Activated CD4-positive, CD25-positive, alpha-beta regulatory T cell (primary cell): ENCODE measurements at regions not wholly inside any gene's neighbourhood (a gene's known extent, or its start where the extent isn't known, plus 50 kb on each side); places are given as distances from the start of the nearest gene placed in this dataset.
"Not testable (repeated sequence)": the region's sequence is repeated elsewhere in the genome, so short reads cannot be mapped to it uniquely, and the experiment has no call there.

Source experiments
- DNase-seq, 4 experiments: peaks; one replicate each; lab custom pipeline; 2025; lab: John Stamatoyannopoulos, UW

DNA sequence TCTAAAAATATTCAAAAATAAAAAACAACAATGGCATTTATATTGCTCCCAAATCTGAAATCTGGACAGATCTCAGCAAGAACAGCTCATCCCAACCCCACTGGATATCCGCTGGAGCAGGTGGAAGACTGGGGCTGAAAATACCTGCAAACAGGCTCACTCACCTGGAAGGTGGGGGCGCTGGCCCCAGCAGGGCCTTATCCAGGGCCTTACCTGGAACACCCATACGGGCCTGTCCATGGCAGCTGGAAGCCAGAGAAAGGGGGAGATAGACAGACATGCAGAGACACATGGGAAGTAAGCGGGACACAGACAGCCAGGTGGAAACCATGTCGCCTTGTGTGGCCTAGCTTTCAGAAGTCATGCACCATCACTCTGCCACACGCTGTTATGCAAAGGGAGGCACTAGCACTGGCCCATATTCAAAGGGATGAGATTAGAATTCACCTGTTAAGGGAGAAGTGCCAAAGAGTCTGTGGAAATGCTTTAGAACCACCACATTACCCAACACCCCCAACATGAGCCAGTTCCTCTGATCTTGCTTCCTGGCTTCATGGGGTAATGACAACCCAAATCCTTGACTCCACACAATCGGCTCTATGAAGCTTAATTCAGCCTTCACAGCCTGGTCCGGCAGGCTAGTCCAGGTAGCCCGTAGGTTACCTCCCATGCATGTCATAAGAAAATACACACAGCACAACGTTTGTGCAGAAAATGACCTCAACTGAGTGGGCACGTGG lies 99.0 kb upstream of the CDYL start:
- no peak for DNase-seq

DNA sequence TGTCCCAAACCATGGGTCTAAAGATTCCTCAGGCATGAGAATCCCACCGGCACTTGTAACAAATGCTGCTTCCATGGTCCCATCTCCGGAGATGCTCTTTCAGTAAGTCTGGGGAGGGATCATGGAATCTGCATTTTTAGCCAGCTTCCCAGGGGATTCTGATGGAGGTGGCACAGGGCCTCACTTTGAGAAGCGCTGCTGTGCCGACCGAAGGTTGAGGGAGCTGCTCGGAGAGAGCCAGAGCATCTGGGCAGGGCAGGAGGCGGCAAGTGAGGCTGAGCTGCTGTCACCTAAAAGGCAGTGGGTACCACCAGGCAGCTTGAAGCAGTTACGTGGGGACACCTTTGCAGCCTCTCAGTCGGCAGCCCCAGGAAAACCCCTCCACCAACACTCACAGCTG lies 100.2 kb upstream of the CDYL start:
- no peak for DNase-seq

DNA sequence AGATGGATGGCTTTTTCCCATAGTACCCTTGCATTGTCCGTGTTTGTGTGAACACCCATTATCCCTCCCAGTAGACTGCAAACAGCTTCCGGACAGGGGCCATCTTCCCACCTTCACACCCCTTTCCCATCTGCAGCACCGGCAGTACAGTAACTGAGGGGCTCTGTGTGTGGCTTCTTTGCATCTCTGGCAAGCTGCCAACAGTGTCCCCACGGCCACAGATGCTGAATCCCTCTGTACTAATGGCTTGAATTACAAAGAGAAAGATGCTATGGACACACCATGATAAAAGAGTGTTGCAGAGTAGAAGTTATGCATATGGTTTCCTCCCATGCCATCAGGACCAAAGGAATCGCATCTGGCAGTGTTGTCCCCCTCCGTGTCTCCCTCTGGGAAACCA lies 101.1 kb upstream of the CDYL start:
- no peak for DNase-seq

DNA sequence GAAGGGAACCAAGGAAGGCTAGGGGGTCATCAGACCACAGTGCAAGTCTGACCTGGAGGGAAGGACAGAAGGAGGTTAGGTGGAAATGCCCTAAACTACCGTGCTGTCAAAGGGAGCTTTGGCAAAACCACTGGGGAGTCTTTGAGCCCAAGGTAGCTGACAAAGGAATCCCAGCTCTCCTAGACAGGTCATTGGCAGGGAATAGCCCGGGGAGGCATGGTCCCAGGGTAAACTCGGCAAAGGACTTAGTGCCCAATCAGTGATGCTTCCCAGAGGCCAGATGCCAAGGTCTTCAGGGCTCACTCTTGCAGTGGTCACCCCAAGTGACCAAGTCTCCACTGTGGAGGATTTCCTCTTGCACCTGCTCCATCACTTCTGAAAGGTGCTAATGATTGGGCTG lies 102.3 kb upstream of the CDYL start:
- DNase-seq = no peak

DNA sequence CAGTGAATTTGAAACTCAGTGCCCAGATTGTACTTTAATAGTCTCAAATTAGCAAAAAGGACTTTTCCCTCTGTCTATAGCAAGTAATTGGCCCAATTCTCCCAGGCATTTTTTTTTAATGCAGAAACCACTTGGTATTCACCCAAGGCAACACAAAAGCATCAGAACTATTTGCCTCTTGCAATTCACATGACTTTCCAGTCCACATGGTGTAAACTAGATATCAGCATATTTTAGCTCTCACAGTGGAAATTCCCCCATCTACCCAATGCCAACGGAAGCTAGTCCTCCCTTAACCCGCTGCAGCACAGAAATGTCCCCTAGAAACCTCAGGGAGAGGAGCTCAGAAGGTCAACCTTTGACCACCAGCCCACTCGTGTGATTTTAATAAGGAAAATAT lies 103.4 kb upstream of the CDYL start:
- no peak for DNase-seq

DNA sequence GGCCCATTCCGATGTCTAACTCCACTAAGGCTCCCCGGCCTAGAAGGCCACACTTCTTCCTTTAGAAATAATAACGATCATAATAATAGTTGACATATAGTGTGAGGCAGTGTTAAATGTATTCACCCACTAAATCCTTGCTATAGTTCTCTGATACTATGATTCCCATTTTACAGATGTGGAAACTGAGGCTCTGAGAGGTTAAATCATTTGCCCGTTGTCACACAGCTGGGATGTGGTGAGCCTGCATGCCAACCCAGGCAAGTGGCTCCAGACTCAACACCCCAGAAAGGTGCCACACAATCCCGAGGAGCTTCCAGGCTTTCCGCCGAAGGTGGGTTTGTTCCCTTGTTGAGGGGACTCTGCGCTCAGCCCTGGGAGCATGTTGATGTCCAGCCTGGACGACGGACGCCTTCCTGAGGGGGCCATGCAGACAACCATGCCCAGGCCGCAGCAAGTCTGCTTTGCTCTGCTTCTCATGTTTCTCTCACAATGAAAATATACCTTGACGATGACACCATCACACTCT lies 104.6 kb upstream of the CDYL start:
- no peak for DNase-seq

DNA sequence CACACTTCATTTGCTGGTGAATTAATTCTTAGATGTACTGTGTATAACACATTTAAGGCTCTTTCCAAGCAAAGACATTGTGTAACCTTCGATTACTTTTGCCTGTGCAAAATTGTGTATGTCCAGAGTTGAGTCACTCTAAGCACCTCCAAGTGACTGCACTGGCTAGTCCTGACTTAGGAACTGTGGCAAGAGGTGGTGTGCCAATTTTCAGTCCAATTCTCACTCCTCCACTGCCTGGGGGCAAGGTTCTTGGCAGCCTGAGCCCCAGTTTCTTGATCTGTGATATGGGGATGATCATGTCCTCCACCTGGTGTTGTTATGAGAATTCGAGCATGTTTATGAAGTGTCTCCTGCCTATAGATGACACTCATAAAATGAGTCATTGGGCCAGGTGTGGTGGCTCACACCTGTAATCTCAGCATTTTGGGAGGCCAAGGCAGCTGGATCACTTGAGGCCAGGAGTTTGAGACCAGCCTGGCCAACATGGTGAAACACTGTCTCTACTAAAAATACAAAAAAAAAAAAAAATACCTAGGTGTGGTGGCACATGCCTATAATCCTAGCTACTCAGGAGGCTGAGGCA lies 105.3 kb upstream of the CDYL start:
- no peak for DNase-seq

DNA sequence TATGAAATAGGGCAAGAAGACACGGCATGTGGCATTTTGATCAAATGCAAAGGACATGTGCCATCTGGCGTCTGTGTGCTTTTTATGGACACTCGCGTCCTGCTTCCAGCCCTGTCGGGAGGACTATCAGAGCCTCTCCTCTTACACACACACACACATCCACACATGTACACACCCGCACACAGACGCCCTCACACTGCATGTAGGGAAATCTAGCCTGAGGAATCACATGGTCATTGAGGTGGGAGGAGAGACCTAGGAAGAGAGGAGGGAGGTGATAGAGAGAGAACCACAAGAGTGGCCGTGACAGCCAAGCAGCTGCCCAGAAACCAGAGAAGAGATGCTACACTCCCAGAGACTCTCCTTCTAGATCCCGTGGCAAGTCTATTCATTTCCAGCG lies 105.9 kb upstream of the CDYL start:
- no peak for DNase-seq

DNA sequence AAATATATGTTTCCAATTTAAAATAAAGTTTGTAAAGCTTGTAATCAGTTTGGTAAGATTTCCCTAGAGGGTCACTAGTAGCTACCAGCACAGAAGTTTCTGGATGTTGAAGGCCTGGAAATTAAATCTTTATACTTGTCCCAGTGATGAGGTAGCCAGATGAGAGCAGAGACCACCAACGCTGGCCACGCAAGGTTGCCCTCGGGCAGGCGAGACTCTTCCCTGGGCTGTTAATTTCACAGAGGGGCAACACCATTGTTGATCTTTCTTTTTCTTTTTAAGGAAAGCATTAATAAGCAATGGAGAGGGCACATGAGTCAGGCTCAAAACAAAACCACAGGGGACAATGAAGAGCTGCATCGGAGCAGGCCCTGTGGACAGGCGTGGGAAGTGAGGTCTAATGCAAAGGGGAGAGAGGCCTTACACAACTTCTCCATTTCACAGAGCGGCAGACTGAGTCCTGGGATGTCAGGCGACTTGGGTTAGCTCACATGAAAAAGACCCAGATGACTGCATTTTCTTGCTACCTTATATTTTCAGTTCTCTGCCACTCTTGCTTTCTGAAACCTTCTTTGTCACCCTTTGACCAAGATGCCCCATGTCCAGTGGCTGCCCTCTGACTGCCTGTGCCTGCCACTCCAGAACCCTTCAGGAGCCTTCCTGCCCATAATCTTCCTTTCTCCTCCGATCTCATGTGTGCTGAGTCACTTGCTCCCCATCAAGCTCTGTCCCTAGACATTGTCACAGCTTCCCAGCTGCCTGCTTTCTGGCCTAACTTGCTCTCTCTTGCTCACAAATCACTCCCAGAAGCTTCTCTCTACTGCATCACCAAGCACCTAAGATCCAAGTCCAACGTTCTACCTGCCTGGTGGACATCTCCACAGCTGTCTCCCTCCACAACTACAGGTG lies 107.7 kb upstream of the CDYL start:
- DNase-seq = no peak

DNA sequence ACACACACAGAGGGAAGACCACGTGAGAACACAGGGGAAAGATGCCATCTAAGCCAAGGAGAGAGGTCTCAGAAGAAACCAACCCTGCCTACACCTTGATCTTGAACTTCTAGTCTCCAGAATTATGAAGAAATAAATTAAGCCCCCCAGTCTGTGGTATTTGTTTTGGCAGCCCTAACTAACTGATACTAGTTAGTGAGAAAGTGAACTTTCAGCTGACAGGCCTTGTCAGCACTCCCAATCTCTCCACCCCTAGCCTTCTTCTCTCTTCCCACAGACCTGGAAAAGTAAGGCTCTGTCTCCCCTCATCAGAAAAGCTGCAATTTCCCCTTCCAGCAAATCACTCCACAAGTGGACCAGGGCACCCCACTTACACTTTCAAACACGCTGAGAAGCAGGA lies 108.6 kb upstream of the CDYL start:
- no peak for DNase-seq

DNA sequence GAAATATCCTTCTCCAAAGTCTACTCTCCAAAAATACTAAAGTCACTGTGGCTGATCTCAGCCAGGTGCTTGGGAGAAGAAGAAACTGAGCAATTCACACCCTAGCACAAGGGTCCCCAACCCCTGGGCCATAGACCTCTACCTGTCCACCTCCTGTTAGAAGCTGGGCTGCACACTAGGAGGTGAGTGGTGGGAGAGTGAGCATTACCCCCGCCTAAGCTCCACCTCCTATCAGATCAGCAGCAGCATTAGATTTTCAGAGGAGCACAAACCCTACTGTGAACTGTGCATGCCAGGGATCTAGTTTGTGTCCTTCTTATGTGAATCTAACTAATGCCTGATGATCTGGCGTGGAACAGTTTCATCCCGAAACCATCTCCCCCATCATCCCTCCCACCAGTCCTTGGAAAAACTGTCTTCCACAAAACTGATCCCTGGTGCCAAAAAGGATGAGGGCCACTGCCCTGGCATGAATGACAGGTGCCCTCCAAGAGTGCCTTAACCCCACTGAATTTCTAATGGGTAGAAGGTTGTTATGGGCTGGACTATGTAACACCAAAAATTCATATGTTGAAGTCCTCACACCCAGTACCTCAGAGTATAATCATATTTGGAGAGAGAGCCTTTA lies 109.2 kb upstream of the CDYL start:
- DNase-seq = no peak

DNA sequence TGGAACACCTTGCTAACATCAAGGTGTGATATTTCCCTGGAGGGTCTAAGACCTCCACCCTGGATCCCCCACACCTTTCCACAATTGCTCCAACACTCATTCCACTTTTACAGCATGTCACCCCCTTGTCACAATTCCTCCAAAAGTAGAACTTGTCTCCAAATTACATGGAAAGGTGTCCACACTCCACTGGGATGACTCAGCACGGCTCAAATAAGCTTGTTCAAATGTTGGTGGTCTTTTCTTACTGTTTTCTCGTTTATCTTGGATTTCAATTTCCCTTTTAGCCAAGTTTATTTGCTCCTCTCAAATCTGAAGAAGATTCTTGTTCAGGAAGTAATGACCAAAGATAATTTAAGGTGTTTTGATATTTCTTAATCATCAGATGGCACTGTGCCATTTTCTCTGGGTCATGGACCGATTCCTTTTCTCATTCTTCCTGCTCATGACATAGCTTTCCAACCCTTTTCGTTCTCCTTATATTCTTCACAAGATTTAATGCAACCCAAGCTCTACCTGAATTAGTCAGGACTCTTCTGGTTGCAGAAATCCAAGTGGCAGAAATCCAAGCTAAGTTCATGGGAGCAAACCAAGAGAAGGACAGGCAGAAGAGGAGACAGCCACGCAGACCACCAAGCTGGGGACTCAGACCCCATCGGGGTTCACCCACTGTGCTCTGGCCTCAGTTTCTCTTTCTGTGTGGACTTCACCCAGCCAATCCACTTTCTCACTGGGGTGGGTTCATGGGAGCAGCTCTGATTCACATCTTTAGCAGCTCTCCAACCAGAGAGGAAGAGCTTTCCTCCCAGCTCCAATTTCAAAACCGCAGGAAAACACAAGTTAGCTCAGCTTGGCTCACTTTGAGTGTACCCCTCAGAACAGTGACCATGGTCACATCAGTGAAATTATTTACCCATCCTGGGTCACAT lies 110.5 kb upstream of the CDYL start:
- no peak for DNase-seq

DNA sequence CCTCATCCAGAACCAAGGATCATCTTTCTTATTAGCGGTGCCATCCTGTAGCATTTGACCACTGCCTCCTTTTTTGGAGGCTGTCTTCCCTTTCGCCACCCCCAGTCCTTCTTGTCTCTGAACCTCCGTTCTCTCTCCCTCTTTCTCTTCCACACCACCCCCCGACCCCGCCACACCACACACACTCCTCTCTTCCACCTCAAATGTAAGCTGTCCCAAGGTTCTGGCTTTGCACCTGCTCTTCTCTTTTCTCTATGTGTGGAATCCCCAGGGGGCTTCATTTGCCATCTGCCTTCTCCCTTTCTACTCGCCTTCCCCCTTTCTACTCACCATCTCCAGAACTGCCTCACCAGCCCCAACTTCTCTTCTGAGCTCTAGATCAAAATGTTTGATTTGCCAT lies 111.3 kb upstream of the CDYL start:
- no peak for DNase-seq

DNA sequence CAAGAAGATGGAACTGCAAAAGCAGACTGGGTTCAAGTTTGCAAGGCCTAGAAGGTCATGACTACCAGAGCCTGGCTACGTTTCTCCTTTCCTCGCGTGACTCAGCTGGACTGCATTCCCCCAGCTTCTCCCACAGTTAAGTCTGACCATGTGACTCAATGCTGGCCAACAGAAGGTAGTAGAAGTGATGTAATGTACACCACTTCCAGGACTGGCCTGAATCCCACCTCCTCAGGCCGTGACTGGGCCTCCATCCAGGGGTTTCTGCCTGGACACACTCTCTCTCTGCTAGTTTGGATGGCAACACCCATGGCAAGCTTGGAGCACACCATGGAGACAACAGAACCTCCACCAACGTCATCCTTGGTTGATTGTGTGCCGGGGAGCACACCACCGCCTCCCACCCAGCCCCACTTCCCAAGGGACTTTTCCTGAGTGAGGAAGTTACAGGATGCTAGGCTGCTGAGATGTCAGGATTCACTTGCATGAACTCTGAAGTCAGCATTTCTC lies 112.0 kb upstream of the CDYL start:
- DNase-seq = no peak

DNA sequence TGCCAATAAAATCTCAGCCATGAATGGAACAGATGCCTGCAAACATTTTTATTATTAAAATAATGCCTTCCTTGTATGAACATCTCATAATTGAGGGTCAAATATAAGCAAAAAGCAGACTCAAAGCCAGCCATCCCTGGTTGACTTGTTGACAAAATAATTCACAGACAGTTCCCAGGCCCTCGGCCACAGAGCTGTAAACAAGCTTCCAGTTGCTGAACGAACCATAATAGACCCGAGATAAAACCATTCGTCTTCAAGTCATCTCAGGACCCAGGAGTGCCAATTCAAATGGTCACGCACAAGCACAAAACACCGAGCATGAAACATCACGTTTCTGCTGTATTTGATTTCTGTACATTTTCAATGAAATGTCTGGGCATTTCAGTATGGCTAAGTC lies 113.3 kb upstream of the CDYL start:
- no peak for DNase-seq

DNA sequence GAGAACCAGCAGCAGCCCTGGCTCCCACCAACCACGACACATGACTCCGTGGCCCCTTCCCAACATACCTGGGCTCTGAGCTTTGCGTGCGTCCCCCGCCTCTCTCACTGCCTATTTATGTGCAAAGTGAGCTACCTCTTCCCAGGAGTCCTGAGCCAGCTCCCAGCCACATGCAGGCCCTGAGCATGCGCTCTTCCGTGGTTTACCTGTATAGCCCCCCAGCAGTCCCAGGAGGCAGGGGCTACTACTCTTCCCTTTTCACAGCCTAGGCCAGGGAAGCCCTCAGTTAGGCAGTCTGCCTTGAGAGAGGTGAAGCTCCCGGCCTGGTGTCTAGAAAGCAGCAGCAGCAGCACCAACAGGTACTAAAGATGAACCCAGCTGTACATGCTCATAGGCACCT lies 114.8 kb upstream of the CDYL start:
- DNase-seq = no peak

DNA sequence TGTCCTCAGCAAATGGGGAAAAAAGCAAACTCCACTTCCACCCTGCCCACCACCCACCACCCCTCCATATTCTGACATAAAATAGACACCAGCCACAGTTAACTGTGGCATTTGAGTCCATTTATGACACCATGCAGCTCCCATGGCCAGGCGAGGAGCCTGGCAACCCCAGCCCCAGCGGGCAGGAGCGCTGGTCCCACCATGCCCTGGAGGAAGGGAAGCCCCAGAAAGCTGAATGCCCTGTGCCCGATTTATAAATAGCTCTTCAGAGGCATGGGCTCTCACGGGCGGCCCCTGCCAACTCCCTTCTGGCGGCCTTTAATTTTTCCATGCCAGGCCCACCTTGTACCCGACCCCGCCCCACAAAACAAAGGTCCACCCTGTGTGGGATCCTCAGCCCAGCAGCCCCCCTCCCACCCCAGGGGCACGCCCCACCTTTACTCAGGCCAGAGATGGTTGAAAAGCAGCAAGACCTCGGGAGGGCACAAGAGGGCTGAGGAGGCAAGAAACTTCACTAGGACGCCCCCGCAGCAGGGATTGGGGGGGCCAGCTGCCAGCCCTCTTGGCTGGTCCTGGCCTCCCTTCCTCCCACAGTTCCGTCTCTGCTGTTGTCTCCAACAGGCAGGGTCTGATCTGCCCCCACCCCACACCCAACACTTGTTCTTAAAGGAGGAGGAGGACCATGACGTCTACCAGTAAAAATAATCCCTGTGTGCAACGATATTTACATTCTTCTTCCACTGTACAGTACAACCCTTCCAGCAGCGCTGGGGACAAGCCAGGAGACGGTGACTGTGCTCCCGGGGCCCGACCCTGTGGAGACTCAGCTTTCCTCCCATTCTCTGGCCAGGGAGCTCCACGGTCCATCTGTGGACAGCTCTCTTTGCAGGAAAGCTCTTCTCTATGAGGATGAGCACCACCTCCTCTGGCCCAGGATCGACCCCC lies 115.6 kb upstream of the CDYL start:
- DNase-seq = no peak

DNA sequence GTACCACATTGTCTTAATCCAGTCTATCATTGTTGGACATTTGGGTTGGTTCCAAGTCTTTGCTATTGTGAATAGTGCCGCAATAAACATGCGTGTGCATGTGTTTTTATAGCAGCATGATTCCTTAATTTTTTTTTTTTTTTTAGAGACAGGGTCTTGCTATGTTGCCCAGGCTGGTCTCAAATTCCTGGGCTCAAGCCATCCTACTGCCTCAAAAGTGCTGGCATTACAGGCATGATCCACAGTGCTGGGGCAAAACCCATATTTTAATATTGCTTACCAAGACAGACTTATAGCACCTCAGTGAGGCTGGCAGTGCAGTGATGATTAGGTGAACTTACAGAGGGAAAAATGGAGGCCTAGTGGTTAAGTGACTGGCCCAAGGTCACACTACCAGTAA lies 116.5 kb upstream of the CDYL start:
- DNase-seq = not testable (repeated sequence)

DNA sequence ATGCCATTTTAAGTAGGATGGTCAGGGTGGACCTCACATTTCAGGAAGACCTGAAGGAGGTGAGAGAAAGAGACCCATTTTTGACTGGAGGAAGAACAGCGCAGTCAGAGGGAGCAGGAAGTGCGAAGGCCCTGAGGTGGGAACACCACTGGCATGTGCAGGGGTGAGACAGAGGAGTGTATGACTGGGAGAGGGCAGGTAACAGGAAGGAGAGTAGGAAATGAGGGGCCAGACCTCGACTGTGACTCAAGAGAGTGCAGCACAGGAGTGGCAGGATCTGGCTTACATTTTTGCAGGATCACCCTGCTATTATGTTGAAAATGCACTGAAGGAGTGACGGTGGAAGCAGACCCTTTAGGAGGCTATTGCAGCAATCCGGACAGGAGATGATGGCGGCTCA lies 117.7 kb upstream of the CDYL start:
- DNase-seq = no peak

DNA sequence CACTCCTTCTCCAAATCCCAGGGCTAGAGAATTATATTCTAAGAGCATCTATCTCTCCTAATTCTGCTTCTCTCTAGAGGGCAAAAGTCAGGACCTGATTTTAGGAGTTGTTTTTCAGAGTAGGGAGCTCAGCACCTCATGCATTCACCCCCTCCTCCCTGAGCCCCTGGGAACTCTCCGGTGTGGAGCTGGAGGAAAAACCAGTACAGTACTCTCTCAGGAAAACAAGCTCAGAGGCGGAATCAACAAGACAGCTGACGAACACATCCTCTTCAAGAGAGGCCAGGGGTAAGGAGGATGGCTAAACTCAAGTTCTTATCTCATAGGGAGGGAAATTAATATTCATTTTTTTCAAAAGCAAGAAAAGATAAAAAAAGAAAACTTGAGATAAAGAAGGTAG lies 120.1 kb upstream of the CDYL start:
- no peak for DNase-seq
